ENCODE measurements at regions not wholly inside any gene's neighbourhood (a gene's known extent, or its start where the extent isn't known, plus 50 kb on each side); places are given as distances from the start of the nearest gene placed in this dataset.

DNA sequence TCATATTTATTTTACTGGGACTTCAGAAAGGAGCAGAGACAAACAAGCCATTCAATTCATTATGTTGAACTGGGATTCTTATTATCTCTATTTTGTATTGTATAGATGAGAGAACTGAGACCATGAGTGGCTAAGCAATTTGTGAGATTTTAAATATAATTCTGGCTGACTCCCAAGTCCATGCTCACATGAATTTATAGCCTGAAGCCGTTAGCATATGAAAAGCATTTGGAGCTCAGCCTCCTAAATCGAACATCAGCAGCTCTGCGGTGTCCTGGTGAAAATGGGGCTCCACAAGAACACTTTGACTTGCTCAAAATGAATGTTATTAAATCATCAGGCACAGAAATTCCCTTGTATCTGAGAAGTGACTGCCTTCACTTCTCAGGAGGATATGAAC lies 96.8 kb upstream of the DPT start:
- DNase-seq (ENCODE audit: low spot score): no peak
- H3K27ac Mint-ChIP-seq (ENCODE audit: unreplicated experiment): no peak overlapping the region
- no peaks in the 10 kb centered on the region for H3K4me1 Mint-ChIP-seq (ENCODE audit: low read depth)
- no peak overlapping the region for H3K4me3 Mint-ChIP-seq (ENCODE audit: unreplicated experiment)
- no peaks in the 10 kb centered on the region for H3K9me3 Mint-ChIP-seq (ENCODE audit: low read depth)
- no peaks in the 10 kb centered on the region for H3K36me3 Mint-ChIP-seq (ENCODE audit: low read depth)
- no peaks in the 10 kb centered on the region for H3K27me3 Mint-ChIP-seq (ENCODE audit: low read depth)
- no peak for TF ChIP-seq CTCF (IDR thresholded peaks at IDR 0.05)

GRCh38 chr1:168826269-168826668 lies 97.3 kb upstream of the DPT start:
- Mint-ChIP-seq H3K4me3 (ENCODE audit: unreplicated experiment) (no peak overlapping the region), H3K4me1 (ENCODE audit: low read depth) (no peaks in the 10 kb centered on the region), H3K36me3 (ENCODE audit: low read depth) (no peaks in the 10 kb centered on the region), H3K27me3 (ENCODE audit: low read depth) (no peaks in the 10 kb centered on the region), H3K27ac (ENCODE audit: unreplicated experiment) (no peak overlapping the region), H3K9me3 (ENCODE audit: low read depth) (no peaks in the 10 kb centered on the region)
- DNase-seq (ENCODE audit: low spot score): no peak
- TF ChIP-seq CTCF (IDR thresholded peaks at IDR 0.05): no peak

DNA sequence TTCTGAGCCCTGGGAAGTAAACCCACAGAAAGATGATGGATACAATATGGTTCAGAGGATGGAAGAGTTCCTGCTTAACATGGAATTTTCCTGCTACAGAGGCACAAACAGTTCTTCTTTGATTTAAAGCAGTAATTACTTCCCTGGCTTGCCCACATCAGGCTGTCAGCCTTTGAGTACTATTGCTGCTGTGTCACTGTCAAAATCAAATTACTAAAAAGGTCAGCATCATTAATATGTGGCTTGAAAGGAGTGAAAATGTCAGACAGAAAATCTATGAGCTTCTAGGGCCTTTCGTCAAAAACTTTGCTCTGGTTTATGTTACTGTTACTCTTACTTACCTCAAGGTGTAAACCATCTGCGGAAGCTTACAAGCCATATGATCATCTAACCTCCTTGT lies 98.6 kb upstream of the DPT start:
- no peak for TF ChIP-seq CTCF (IDR thresholded peaks at IDR 0.05)

GRCh38 chr1:168829876-168830275 lies 100.9 kb upstream of the DPT start:
- Mint-ChIP-seq H3K36me3 (ENCODE audit: low read depth) (no peaks in the 10 kb centered on the region), H3K27ac (ENCODE audit: unreplicated experiment) (no peak overlapping the region), H3K9me3 (ENCODE audit: low read depth) (no peaks in the 10 kb centered on the region), H3K4me1 (ENCODE audit: low read depth) (peaks cover 9% of the 10 kb centered on the region), H3K27me3 (ENCODE audit: low read depth) (no peaks in the 10 kb centered on the region), H3K4me3 (ENCODE audit: unreplicated experiment) (no peak overlapping the region)
- TF ChIP-seq CTCF (IDR thresholded peaks at IDR 0.05): no peak
- no peak for DNase-seq (ENCODE audit: low spot score)

More for the DNA sequence above, 98.6 kb upstream of the DPT start:
- H3K27ac Mint-ChIP-seq (ENCODE audit: unreplicated experiment): no peak overlapping the region
- H3K27me3 Mint-ChIP-seq (ENCODE audit: low read depth): no peaks in the 10 kb centered on the region
- no peak overlapping the region for H3K4me3 Mint-ChIP-seq (ENCODE audit: unreplicated experiment)
- DNase-seq (ENCODE audit: low spot score): no peak
- H3K36me3 Mint-ChIP-seq (ENCODE audit: low read depth): no peaks in the 10 kb centered on the region
- no peaks in the 10 kb centered on the region for H3K9me3 Mint-ChIP-seq (ENCODE audit: low read depth)
- no peaks in the 10 kb centered on the region for H3K4me1 Mint-ChIP-seq (ENCODE audit: low read depth)

- Mint-ChIP-seq H3K27me3 (ENCODE audit: low read depth) (no peaks in the 10 kb centered on the region), H3K4me3 (ENCODE audit: unreplicated experiment) (no peak overlapping the region), H3K27ac (ENCODE audit: unreplicated experiment) (no peak overlapping the region), H3K4me1 (ENCODE audit: low read depth) (peaks cover 9% of the 10 kb centered on the region), H3K9me3 (ENCODE audit: low read depth) (no peaks in the 10 kb centered on the region), H3K36me3 (ENCODE audit: low read depth) (no peaks in the 10 kb centered on the region)
- DNase-seq (ENCODE audit: low spot score): no peak
- no peak for TF ChIP-seq CTCF (IDR thresholded peaks at IDR 0.05)
These were observed 101.6 kb upstream of the DPT start for GRCh38 chr1:168830562-168830961.
